ENCODE measurements at regions not wholly inside any gene's neighbourhood (a gene's known extent, or its start where the extent isn't known, plus 50 kb on each side); places are given as distances from the start of the nearest gene placed in this dataset.

DNA sequence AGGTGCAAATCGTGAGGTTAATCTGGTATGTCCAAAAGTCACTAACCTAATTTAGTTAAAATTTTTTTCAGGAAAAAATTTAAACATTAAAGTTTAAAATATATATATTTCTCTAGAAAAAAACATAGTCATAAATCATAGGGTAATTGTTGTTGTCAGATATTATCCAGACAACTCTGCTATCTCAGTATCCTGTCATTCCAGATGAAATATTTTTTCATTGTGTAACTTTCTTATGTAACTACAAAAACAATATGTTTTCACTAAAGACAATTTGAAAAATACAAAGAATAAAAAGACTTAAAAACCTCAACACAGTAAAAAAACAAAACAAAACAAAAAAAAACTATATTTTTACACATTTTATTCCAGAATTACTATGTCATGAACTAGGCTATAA lies 57.6 kb downstream of the TENT5A start:
- H3K4me3 ChIP-seq: no peak overlapping the region
- TF ChIP-seq POLR2A (IDR thresholded peaks at IDR 0.05): no peak
- TF ChIP-seq, protein P1, sequence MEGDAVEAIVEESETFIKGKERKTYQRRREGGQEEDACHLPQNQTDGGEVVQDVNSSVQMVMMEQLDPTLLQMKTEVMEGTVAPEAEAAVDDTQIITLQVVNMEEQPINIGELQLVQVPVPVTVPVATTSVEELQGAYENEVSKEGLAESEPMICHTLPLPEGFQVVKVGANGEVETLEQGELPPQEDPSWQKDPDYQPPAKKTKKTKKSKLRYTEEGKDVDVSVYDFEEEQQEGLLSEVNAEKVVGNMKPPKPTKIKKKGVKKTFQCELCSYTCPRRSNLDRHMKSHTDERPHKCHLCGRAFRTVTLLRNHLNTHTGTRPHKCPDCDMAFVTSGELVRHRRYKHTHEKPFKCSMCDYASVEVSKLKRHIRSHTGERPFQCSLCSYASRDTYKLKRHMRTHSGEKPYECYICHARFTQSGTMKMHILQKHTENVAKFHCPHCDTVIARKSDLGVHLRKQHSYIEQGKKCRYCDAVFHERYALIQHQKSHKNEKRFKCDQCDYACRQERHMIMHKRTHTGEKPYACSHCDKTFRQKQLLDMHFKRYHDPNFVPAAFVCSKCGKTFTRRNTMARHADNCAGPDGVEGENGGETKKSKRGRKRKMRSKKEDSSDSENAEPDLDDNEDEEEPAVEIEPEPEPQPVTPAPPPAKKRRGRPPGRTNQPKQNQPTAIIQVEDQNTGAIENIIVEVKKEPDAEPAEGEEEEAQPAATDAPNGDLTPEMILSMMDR (IDR thresholded peaks at IDR 0.05): no peak
- TF ChIP-seq POLR2AphosphoS5 (IDR thresholded peaks at IDR 0.05): no peak
- H3K4me1 ChIP-seq (replicated peaks): no peaks in the 10 kb centered on the region
- DNase-seq (ENCODE audit: low spot score): no peak
- H3K27me3 ChIP-seq (replicated peaks; ENCODE audit: insufficient read depth): no peaks in the 10 kb centered on the region
- no peak overlapping the region for H3K27ac ChIP-seq
- H3K9me3 ChIP-seq: no peaks in the 10 kb centered on the region
- WGBS: 96% methylated on average over 1 of the region's 1 CpG
- H3K36me3 ChIP-seq: no peaks in the 10 kb centered on the region
- intact Hi-C loops (cut with DNase I): no loop called here

DNA sequence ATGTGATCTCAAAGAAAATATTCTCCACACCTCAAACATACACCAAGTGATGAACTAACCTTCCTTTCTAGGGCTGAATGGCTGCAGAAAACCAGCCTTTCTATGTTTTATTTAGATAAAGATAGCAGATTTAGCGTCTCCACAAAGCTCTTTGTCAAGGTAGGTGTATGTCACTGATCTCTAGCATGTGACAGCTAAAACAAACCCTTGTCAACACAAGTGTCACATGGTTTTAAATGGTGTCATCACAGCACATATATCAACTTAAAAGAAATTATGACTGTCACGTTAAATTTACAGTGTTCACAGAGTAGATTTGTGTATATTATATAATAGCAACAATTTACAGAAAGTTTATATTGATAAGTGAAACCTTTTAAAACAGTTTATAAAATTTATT lies 58.3 kb downstream of the TENT5A start:
- Histone ChIP-seq H3K4me1 (replicated peaks) (no peaks in the 10 kb centered on the region), H3K27ac (no peak overlapping the region), H3K27me3 (replicated peaks; ENCODE audit: insufficient read depth) (no peaks in the 10 kb centered on the region), H3K4me3 (no peak overlapping the region), H3K9me3 (no peaks in the 10 kb centered on the region), H3K36me3 (no peaks in the 10 kb centered on the region)
- WGBS: 79% methylated on average over 2 of the region's 2 CpGs
- intact Hi-C loops (cut with DNase I): no loop called here
- no peak for TF ChIP-seq POLR2AphosphoS5 (IDR thresholded peaks at IDR 0.05)
- TF ChIP-seq, protein P1 (IDR thresholded peaks at IDR 0.05): no peak
- TF ChIP-seq POLR2A (IDR thresholded peaks at IDR 0.05): no peak
- DNase-seq (ENCODE audit: low spot score): no peak

DNA sequence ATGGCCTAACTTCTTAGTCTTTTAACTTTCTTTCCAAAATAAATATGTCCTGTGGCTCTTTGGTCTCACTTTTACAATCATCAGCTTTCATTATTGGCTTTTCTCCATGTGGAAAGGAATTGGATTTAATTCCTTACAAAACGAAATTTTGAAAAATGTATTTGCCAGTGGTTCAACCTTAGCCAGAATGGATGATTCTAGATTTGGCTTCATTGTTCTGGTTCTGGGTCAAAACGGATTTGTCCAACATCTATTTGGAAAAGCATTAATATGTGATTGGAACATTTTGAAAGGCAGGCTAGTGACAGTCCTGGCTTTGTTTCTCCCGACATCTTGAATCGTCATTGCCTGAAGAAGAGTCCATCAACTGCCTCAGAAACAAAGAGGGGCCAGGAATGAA lies 59.2 kb downstream of the TENT5A start:
- no peaks in the 10 kb centered on the region for H3K27me3 ChIP-seq (replicated peaks; ENCODE audit: insufficient read depth)
- 40% methylated on average over 4 of the region's 4 CpGs for WGBS
- DNase-seq (ENCODE audit: low spot score): no peak
- no peaks in the 10 kb centered on the region for H3K36me3 ChIP-seq
- H3K27ac ChIP-seq: no peak overlapping the region
- no peaks in the 10 kb centered on the region for H3K9me3 ChIP-seq
- intact Hi-C loops (cut with DNase I): no loop called here
- H3K4me1 ChIP-seq (replicated peaks): no peaks in the 10 kb centered on the region
- TF ChIP-seq, protein P1 (IDR thresholded peaks at IDR 0.05): no peak
- no peak for TF ChIP-seq POLR2A (IDR thresholded peaks at IDR 0.05)
- TF ChIP-seq POLR2AphosphoS5 (IDR thresholded peaks at IDR 0.05): no peak
- H3K4me3 ChIP-seq: no peak overlapping the region

DNA sequence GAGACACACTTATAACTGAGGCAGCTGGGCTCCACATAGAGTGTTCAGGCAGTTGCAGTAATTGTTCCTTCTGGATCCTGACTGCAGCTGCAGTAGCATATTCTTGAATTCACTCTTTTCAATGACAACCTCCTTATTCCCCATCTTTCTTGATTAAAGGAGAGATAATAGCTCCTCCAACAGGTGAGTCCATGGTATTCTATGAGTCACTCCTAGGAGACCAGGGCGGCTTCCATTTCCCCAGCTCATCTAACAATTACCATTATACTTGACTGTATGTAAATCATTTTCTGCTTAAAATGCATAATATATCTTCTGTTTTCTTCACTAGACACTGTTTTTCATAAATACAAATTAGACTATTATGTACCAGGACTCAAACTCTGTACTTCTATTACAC lies 62.4 kb downstream of the TENT5A start:
- Histone ChIP-seq H3K4me3 (no peak overlapping the region), H3K27me3 (replicated peaks; ENCODE audit: insufficient read depth) (no peaks in the 10 kb centered on the region), H3K9me3 (no peaks in the 10 kb centered on the region), H3K4me1 (replicated peaks) (no peaks in the 10 kb centered on the region), H3K36me3 (no peaks in the 10 kb centered on the region), H3K27ac (no peak overlapping the region)
- DNase-seq (ENCODE audit: low spot score): no peak
- TF ChIP-seq POLR2AphosphoS5 (IDR thresholded peaks at IDR 0.05) (no peak), POLR2A (IDR thresholded peaks at IDR 0.05) (no peak)
- TF ChIP-seq, protein P1 (IDR thresholded peaks at IDR 0.05): no peak
- 91% methylated on average over 1 of the region's 1 CpG for WGBS
- intact Hi-C loops (cut with DNase I): no loop called here

DNA sequence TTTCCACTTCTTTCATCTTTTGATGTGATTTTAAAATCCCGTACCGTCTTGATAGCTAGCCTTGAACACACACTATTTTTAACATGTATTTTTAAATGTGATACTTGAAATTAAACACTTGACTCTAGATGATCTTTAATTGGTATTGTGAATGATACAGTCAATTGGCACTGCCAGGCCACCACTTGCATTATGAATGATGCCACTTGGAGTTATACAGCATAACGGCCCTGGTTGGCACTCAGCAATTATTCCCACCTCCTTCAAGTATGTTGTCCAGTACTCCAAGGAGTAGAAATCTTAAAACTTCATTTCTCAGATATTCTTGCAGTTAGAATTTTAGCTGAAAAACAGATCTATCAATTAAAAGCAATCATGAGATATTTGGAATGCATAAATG lies 62.9 kb downstream of the TENT5A start:
- H3K4me3 ChIP-seq: no peak overlapping the region
- no peaks in the 10 kb centered on the region for H3K27me3 ChIP-seq (replicated peaks; ENCODE audit: insufficient read depth)
- 68% methylated on average over 3 of the region's 3 CpGs for WGBS
- TF ChIP-seq, protein P1 (IDR thresholded peaks at IDR 0.05): no peak
- TF ChIP-seq POLR2A (IDR thresholded peaks at IDR 0.05): no peak
- H3K27ac ChIP-seq: no peak overlapping the region
- DNase-seq (ENCODE audit: low spot score): no peak
- no peaks in the 10 kb centered on the region for H3K4me1 ChIP-seq (replicated peaks)
- H3K36me3 ChIP-seq: no peaks in the 10 kb centered on the region
- intact Hi-C loops (cut with DNase I): no loop called here
- no peaks in the 10 kb centered on the region for H3K9me3 ChIP-seq

Data from prostate gland (tissue), 2 donors.